HG02938 (cell line): ENCODE measurements at regions not wholly inside any gene's neighbourhood (a gene's known extent, or its start where the extent isn't known, plus 50 kb on each side); places are given as distances from the start of the nearest gene placed in this dataset.
"Not testable (repeated sequence)": the region's sequence is repeated elsewhere in the genome, so short reads cannot be mapped to it uniquely, and the experiment has no call there.

Experiments used
- ATAC-seq: cut with Tn5 transposase; IDR thresholded peaks from one replicate; pipeline ENCODE4 v1.9.1; 2021; ENCODE audit warnings: mild to moderate bottlenecking, moderate library complexity; ENCODE audit not compliant: unreplicated experiment

GRCh38 chrX:50967736-50968135 lies 57.2 kb downstream of the BMP15 start:
- ATAC-seq, result no peak

DNA sequence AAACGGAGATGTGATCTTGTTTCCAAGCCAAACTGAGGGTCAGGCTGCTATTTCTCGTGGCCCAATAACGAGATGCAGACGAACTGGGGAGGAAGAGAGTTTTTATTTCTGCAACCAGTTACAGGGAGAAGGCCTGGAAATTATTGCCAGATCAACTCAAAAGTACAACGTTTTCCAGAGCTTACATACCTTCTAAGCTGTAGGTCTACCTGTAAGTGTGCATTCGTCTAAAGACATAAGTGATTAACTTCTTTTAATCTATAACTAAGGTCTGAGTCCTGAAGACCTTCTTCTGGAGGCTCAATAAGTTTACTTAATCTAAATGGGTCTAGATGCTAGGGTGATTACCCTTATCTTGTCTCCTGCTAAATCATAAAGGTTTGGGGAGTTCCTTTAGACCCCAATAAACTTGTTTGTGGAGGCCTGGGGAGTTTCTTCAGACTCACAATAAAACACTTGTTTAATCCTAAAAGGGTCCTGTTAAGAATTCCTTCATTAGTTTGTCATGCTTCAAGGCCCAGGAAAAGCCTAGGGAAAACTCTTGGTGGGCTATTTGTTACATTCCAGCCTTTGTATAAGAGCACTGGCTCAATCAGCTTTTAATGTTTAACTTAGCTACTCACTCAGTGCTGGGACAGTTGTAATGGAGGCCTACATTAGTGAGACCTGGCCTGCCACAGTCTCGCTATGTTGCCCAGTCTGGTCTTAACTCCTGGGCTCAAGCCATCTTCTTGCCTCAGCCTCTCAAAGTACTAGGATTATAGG lies 58.5 kb downstream of the BMP15 start:
- ATAC-seq, result not testable (repeated sequence)

DNA sequence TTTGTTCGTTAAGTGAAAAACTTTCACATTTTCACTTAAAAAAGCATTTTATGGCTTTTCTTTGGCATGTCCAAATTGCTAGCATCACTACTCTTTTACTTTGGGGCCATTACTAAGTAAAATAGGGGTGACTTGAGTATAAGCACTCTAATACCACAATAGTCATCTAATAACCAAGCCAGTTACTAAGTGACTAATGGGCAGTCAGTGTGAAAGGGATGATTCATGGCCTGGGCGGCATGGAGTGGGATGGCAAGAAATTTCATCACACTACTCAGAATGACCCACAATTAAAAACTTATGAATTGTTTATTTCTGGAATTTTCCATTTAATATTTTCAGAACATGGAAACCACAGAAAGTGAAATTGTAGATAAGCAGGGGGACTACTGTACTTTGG lies 60.9 kb downstream of the BMP15 start:
- ATAC-seq, result peak; percentile 47

GRCh38 chrX:50973199-50973598 lies 62.7 kb downstream of the BMP15 start:
- ATAC-seq, result no peak

GRCh38 chrX:50978920-50979682 lies 68.6 kb downstream of the BMP15 start:
- no peak for ATAC-seq

GRCh38 chrX:50980251-50980650 lies 69.7 kb downstream of the BMP15 start:
- no peak for ATAC-seq

DNA sequence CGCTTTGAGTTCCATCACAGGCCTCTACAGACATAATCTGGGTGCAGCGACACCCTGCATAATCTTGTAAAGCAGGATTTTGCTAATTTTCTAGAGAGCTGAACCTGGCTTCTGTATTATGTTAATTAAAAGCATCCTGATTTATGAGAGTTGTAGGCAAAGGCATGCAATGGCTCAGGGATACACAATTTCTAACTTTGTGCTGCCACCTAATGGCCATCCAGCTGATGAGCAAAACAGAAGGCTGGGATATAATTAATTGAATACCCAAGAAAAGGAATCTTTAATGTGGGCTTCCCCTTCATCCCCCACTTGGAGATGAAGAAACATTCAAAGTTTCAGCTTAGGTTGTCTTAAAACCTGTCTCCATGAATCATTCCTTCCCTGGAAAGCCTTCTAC lies 78.1 kb downstream of the BMP15 start:
- ATAC-seq, result no peak

DNA sequence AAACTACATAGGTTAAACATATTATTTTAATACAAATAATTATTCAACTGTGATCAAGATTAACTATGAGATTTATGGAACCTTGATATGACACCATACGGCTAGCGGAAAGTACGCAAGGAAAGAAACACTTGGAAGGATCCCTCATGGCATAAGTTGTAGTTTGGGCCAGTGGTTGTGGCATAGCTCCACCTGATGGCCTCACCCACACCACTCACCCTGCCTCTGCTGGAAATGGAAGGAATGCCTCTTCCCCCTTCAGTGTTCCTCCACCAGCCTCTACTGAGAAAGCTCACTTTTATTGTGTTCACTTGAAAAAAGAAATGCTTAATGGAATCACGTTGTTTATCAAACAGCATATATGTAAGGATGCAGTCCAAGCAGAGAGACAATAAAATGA lies 86.4 kb downstream of the BMP15 start:
- no peak for ATAC-seq

DNA sequence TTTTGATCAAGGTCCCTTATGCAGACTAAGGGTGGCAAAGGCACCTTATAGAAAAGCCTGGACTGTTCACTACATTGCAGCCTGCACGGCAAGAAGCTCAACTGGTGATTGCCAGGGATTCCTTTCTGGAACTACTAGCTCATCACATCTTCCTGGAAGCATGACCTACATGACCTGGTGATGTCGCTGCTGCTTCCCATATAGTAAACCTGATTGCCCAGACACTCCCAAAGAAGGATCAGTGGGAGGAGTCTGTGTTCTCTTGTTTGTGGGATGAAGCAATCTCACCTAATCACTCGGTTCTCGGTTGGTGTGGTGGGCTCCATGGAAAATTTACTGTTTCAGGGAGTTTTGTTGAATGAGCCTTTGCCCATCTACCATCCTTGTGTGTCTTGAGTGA lies 89.8 kb downstream of the BMP15 start:
- not testable (repeated sequence) for ATAC-seq

DNA sequence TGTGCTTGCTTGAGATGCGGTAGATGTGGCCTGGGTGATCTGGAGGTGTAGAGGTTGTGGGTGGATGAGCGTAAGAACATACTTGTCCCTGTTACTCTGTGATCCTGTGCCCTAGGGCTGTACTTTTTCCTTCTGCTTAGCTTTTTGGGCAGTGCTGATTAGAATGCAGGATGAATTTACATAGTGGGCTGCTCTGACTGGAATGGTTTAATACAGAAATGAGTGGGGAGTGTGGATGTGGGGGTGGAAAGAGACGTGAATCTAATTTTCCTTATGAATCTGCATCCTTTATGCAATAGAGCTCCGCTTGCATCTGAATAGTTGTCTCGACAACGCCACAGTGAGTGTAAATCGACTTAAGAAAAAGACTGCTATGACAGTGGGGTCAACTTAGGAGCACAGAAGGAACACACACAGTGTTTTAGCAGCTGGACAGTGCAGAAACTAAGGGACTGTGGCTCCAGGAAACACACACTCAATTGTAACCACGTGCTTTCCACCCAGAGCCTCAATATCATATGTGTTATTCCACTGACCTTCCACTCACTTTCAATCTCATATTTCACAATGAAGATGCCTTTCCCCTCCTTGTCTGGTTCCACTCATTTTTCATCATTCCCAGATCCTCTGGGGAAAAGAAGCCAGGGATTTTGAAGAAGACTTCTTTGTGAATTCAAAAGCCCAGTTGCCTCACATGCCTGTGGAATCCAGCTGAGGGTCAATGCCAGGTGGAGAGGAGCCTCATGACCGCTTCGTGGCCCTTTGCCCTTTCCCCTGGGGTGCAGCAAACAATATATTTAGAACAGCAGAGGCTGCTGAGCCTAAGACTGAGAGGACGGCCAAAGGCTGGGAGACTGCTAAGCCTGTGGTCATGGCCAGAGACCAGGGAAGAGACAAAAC lies 91.4 kb downstream of the BMP15 start:
- ATAC-seq, result not testable (repeated sequence)

GRCh38 chrX:51006064-51006463 lies 95.5 kb downstream of the BMP15 start:
- no peak for ATAC-seq

DNA sequence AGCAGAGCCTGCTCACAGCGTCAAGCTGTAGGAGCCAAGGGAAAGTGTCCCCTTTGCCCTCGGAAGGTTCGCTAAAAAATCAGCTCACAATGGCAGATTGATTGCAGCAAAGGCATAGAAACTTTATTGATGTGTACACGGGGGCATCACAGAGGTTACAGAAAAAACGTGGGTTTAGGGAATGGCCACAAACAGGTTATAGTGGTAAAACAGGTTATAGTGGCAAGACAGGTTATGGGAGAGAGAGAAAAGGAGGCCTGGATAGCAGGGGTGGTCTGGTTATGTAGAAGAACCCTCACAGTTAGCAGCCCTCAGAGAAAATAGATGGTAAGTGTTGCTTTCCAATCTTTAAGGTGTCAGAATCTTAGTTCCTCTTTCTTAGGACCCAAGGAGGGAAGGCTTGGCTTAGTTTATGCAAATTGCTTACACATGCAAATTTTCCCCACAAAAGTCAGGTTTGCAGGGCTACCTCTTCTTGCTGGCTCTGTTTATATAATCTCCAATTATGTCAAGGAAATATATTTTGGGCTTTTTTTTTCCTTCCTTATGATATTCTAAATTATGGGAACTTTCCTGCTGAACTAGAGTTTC lies 113.7 kb downstream of the BMP15 start:
- peak; percentile 87 for ATAC-seq

DNA sequence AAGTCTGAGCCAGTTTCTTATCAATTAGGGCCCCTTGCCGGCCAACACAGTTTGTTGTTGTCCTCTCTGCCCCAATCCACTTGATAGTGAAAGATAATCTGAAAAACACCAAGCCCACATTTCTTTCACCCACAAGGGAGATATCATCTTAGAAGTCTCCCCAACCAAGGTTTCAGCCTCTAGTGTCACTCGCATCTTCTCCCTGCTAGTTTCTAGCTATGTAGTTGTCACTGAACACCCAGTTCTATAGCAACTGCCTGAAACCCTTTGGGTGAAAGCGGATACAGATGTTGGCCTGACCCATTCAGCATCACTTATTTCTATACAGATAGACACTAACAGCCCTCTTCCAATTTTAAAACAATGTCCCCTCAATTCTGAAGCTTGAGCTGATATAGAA lies 116.3 kb downstream of the BMP15 start:
- ATAC-seq, result no peak

- no peak for ATAC-seq
These were observed 125.2 kb downstream of the BMP15 start for GRCh38 chrX:51035746-51036145.

GRCh38 chrX:51047950-51048349 lies 137.4 kb downstream of the BMP15 start:
- ATAC-seq, result no peak

- ATAC-seq, result no peak
These were observed 143.2 kb downstream of the BMP15 start for GRCh38 chrX:51053741-51054140.

DNA sequence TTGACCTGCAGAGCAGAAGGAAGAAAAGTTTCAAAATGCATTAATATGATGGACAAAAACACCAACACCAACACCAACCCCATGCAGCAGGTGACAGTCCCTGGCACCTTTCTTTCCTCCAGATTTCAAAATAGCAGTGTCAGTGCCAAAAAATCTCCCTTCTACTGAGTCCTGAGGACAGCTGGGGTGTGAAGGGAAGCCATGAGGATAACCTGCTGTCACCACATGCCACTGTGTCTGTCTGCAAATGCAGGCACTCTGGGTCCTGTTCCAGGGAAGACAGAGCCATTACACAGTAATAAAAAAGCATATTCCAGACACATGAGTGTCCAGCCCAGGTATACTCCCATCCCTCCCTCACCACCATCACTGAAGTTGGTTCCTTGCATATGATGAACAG lies 187.5 kb downstream of the BMP15 start:
- ATAC-seq, result no peak

DNA sequence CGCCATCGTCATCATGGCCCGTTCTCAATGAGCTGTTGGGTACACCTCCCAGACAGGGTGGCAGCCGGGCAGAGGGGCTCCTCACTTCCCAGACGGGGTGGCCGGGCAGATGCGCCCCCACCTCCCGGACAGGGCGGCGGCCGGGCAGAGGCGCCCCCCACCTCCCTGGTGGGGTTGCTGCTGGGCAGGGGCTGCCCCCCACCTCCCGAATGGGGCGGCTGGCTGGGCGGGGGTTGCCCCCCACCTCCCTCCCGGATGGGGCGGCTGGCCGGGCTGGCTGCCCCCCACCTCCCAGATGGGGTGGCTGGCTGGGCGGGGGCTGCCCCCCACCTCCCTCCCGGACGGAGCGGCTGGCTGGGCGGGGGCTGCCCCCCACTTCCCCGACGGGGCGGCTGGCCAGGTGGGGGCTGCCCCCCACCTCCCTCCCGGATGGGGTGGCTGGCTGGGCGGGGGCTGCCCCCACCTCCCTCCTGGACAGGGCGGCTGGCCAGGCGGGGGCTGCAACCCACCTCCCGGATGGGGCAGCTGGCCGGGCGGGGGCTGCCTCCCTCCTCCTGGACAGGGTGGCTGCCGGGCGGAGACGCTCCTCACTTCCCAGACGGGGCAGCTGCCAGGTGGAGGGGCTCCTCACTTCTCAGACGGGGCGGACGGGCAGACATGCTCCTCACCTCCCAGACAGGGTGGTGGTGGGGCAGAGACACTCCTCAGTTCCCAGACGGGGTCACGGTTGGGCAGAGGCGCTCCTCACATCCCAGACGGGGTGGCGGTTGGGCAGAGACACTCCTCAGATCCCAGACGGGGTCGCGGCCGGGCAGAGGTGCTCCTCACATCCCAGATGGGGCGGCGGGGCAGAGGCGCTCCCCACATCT lies 208.8 kb downstream of the BMP15 start:
- ATAC-seq, result not testable (repeated sequence)

DNA sequence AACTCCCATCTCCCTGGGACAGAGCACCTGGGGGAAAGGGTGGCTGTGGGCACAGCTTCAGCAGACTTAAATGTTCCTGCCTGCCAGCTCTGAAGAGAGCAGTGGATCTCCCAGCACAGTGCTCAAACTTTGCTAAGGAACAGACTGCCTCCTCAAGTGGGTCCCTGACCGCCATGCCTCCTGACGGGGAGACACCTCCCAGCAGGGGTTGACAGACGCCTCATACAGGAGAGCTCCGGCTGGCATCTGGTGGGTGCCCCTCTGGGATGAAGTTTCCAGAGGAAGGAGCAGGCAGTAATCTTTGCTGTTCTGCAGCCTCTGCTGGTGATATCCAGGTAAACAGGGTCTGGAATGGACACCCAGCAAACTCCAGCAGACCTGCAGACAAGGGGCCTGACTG lies 206.9 kb upstream of the NUDT10 start:
- ATAC-seq, result not testable (repeated sequence)

- no peak for ATAC-seq
These were observed 187.7 kb upstream of the NUDT10 start for GRCh38 chrX:51144828-51145442.
